CD14-positive monocyte (primary cell): ENCODE measurements at regions not wholly inside any gene's neighbourhood (a gene's known extent, or its start where the extent isn't known, plus 50 kb on each side); places are given as distances from the start of the nearest gene placed in this dataset.

Experiments used
- DNase-seq, 3 donors: peaks; one replicate each; pipeline ENCODE4 v3.0.0-alpha.2; 2011 to 2022
- H2AFZ ChIP-seq: 2 replicates; pipeline ENCODE4 v1.6.0; 2012; ENCODE audit warnings: mild to moderate bottlenecking, low read depth, low read length, inconsistent platforms; ENCODE audit not compliant: insufficient read depth, poor library complexity, severe bottlenecking
- H3K27ac ChIP-seq, 2 donors: 1 replicate in 1 of 2; 2 replicates in 1 of 2; pipeline ENCODE4 v1.5.1; 2012 to 2013; ENCODE audit warnings: low read length in 2 of 2, control low read depth in 1 of 2, inconsistent platforms in 1 of 2, low read depth in 1 of 2, mild to moderate bottlenecking in 1 of 2
- H3K27me3 ChIP-seq, 2 donors: one replicate each; pipeline versions ENCODE4 v1.6.0 to v1.6.1; 2011 to 2013; ENCODE audit warnings: low read length in 2 of 2; ENCODE audit not compliant: control insufficient read depth in 2 of 2, insufficient read depth in 2 of 2
- H3K36me3 ChIP-seq, 2 donors: replicated peaks in 1 of 2; 1 replicate in 1 of 2; 2 replicates in 1 of 2; pipeline versions ENCODE4 v1.5.1 to v1.6.1; 2012 to 2013; ENCODE audit warnings: low read length in 2 of 2, control low read depth in 1 of 2, inconsistent platforms in 1 of 2, mild to moderate bottlenecking in 1 of 2; ENCODE audit not compliant: insufficient read depth in 2 of 2, control insufficient read depth in 1 of 2
- H3K4me1 ChIP-seq, 2 donors: 1 replicate in 1 of 2; 2 replicates in 1 of 2; pipeline versions ENCODE4 v1.5.1 to v1.6.1; 2012 to 2013; ENCODE audit warnings: low read length in 2 of 2, control low read depth in 1 of 2, inconsistent platforms in 1 of 2, mild to moderate bottlenecking in 1 of 2, moderate library complexity in 1 of 2; ENCODE audit not compliant: insufficient read depth in 2 of 2, control insufficient read depth in 1 of 2
- H3K4me2 ChIP-seq: replicated peaks from 2 replicates; pipeline ENCODE3; 2012; ENCODE audit warnings: low read length, moderate library complexity, mild to moderate bottlenecking; ENCODE audit not compliant: poor library complexity, severe bottlenecking; ENCODE audit errors: extremely low read depth
- H3K4me3 ChIP-seq, 3 experiments: fragments of 200-600 bp in 1 of 3; sonication (generic) in 1 of 3; replicated peaks in 1 of 3; 1 replicate in 2 of 3; 2 replicates in 1 of 3; pipeline ENCODE4 v1.5.1; 2011 to 2013; ENCODE audit warnings: low read length in 3 of 3, mild to moderate bottlenecking in 3 of 3, control low read depth in 2 of 3, low read depth in 2 of 3, inconsistent platforms in 1 of 3, moderate library complexity in 1 of 3
- H3K79me2 ChIP-seq: 2 replicates; pipeline ENCODE4 v1.6.0; 2012; ENCODE audit warnings: mild to moderate bottlenecking, control low read depth, inconsistent platforms, low read length, moderate library complexity; ENCODE audit not compliant: insufficient read depth
- H3K9ac ChIP-seq: 2 replicates; pipeline ENCODE4 v1.6.0; 2017; ENCODE audit warnings: low read length, mild to moderate bottlenecking; ENCODE audit not compliant: insufficient read depth, poor library complexity, severe bottlenecking
- H3K9me3 ChIP-seq, 2 donors: replicated peaks in 1 of 2; 1 replicate in 1 of 2; 2 replicates in 1 of 2; pipeline versions ENCODE4 v1.5.1 to v1.6.1; 2012 to 2013; ENCODE audit warnings: low read length in 2 of 2, control low read depth in 1 of 2; ENCODE audit not compliant: control insufficient read depth in 1 of 2, insufficient read depth in 1 of 2
- H4K20me1 ChIP-seq: 2 replicates; pipeline ENCODE4 v1.6.0; 2012; ENCODE audit warnings: mild to moderate bottlenecking, low read length, control low read depth, moderate library complexity; ENCODE audit not compliant: insufficient read depth
- H3K27ac Mint-ChIP-seq, 7 donors: one replicate each; pipeline ENCODE4 v1.8.0; 2020; ENCODE audit warnings: mild to moderate bottlenecking in 7 of 7, mixed read lengths in 7 of 7, moderate library complexity in 6 of 7, inconsistent platforms in 2 of 7
- H3K27me3 Mint-ChIP-seq, 3 donors: one replicate each; pipeline ENCODE4 v1.8.0; 2021 to 2022; ENCODE audit warnings: low read depth in 3 of 3, mild to moderate bottlenecking in 3 of 3, mixed read lengths in 3 of 3, moderate library complexity in 3 of 3, inconsistent platforms in 1 of 3
- H3K36me3 Mint-ChIP-seq, 2 donors: one replicate each; pipeline ENCODE4 v1.8.0; 2020; ENCODE audit warnings: mixed read lengths in 2 of 2, inconsistent platforms in 1 of 2, mild to moderate bottlenecking in 1 of 2
- H3K4me1 Mint-ChIP-seq: one replicate; pipeline ENCODE4 v1.8.0; 2020; ENCODE audit warnings: mild to moderate bottlenecking, mixed read lengths
- H3K4me3 Mint-ChIP-seq, 2 donors: one replicate each; pipeline ENCODE4 v1.8.0; 2020; ENCODE audit warnings: mild to moderate bottlenecking in 2 of 2, mixed read lengths in 2 of 2, moderate library complexity in 1 of 2
- H3K9me3 Mint-ChIP-seq, 7 donors: one replicate each; pipeline ENCODE4 v1.8.0; 2020 to 2022; ENCODE audit warnings: mixed read lengths in 7 of 7, mild to moderate bottlenecking in 6 of 7, moderate library complexity in 6 of 7, inconsistent platforms in 2 of 7
- CTCF ChIP-seq: fragments of 200-600 bp; IDR thresholded peaks from one replicate; pipeline ENCODE4 v1.8.0; 2022; ENCODE audit warnings: antibody characterized with exemption, mild to moderate bottlenecking
- WGBS: methylation state at CpG from one replicate; pipeline ENCODE4 v1.1.5; 2013; ENCODE audit warnings: missing lambda C conversion rate; ENCODE audit not compliant: insufficient coverage; 5-methylcytosine and 5-hydroxymethylcytosine counted together
- intact Hi-C, 2 donors: fragments of 100-400 bp; cut with micrococcal nuclease; formaldehyde crosslinking; loops; one replicate each; pipeline versions ENCODE4 v1.15.0 to v1.15.1; 2023

GRCh38 chr1:29648026-29648425 lies 411.7 kb downstream of the PTPRU start:
- no peak for TF ChIP-seq CTCF
- no peaks in the 10 kb centered on the region for H3K4me1 Mint-ChIP-seq
- intact Hi-C loops: no loop called here
- no peak overlapping the region for H3K9ac ChIP-seq
- no peak overlapping the region for H3K4me3 Mint-ChIP-seq
- H4K20me1 ChIP-seq: no peaks in the 10 kb centered on the region
- no peaks in the 10 kb centered on the region for H3K36me3 ChIP-seq
- H3K9me3 ChIP-seq: no peaks in the 10 kb centered on the region
- H3K36me3 Mint-ChIP-seq: no peaks in the 10 kb centered on the region
- peaks cover 1 to 8% (median 7%) of the 10 kb centered on the region in 3 donors for H3K27me3 Mint-ChIP-seq
- 68% methylated on average over 2 of the region's 4 CpGs for WGBS
- H3K4me2 ChIP-seq: no peak overlapping the region
- no peak for DNase-seq
- no peak overlapping the region for H3K4me3 ChIP-seq
- H2AFZ ChIP-seq: no peak overlapping the region
- H3K4me1 ChIP-seq: no peaks in the 10 kb centered on the region
- H3K27ac ChIP-seq: no peak overlapping the region
- no peak overlapping the region for H3K27ac Mint-ChIP-seq
- no peaks in the 10 kb centered on the region for H3K27me3 ChIP-seq
- peaks cover 0 to 4% (median 0%) of the 10 kb centered on the region in 7 donors for H3K9me3 Mint-ChIP-seq
- H3K79me2 ChIP-seq: no peaks in the 10 kb centered on the region

GRCh38 chr1:29647581-29647980 lies 411.3 kb downstream of the PTPRU start:
- no peak overlapping the region for H3K27ac Mint-ChIP-seq
- H3K9me3 Mint-ChIP-seq: peaks cover 0 to 4% (median 0%) of the 10 kb centered on the region in 7 donors
- H3K36me3 Mint-ChIP-seq: no peaks in the 10 kb centered on the region
- Histone ChIP-seq H3K4me3 (no peak overlapping the region), H4K20me1 (no peaks in the 10 kb centered on the region), H3K27ac (no peak overlapping the region), H3K27me3 (no peaks in the 10 kb centered on the region), H3K36me3 (no peaks in the 10 kb centered on the region), H3K9ac (no peak overlapping the region), H2AFZ (no peak overlapping the region), H3K9me3 (no peaks in the 10 kb centered on the region), H3K79me2 (no peaks in the 10 kb centered on the region), H3K4me1 (no peaks in the 10 kb centered on the region), H3K4me2 (no peak overlapping the region)
- intact Hi-C loops: no loop called here
- no CpG with 5 or more reads among the region's 1 CpG for WGBS
- no peak for TF ChIP-seq CTCF
- no peak for DNase-seq
- H3K4me3 Mint-ChIP-seq: no peak overlapping the region
- peaks cover 2 to 9% (median 7%) of the 10 kb centered on the region in 3 donors for H3K27me3 Mint-ChIP-seq
- H3K4me1 Mint-ChIP-seq: no peaks in the 10 kb centered on the region
